Renal pelvis (tissue), 1 donor: ENCODE measurements at regions not wholly inside any gene's neighbourhood (a gene's known extent, or its start where the extent isn't known, plus 50 kb on each side); places are given as distances from the start of the nearest gene placed in this dataset.

ENCODE experiments used
- DNase-seq: peaks from one replicate; pipeline ENCODE4 v3.0.0-alpha.2; 2013

DNA sequence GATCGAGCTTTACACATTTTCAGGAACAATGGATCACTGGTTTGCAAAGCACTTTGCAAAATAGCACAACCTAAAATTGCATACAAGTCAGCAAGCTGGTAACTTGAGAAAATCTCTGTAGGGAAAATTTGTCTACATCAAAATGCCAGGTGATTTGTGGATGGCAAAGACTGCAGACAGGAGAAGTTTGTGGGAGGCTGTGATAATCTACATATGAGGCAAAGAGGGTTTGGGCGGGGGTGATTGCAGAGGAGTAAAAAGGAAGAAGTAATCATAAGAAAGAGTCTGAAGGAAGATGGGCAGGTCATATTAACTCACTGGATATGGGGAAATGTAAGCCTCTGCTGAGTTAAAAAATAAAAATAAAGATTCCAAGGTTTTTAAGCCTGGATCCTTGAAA lies 166.3 kb upstream of the STXBP5 start:
- DNase-seq, result no peak

DNA sequence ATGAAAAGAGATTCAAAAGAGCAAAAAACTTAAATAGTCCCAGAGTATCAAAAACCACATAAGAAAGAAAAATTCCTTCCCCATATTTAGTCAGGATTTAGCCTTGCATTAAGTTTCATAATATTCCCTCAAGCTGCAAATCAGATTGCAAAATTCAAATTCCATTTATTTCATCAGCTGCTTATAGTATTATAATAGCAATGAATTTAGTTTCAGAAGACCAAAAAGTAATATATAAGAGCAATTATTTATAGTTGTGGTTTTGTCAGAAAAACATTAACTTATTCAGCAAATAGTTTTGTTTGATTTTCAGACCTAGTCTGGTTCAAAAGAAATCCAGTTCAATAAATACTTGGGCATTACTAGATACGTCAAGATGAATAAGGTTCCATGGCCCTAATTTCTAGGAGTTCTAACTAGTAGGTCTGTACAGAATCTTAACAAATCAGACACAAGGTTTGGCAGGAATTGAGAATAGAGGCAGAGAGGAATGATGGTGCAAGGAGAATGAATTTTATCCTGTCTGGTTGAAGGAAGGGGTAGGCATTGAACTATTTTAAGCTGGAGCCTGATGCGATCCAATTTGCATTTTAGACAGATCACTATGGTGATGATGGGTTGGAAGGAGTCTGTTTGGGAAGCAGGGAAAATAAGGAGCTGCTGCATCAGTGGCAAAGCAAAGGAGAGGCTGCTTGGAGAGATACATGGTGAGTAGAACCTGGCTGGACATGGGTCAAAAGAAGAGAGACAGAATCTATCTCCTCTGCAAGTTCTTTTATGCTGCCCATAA lies 163.9 kb upstream of the STXBP5 start:
- DNase-seq, result no peak

DNA sequence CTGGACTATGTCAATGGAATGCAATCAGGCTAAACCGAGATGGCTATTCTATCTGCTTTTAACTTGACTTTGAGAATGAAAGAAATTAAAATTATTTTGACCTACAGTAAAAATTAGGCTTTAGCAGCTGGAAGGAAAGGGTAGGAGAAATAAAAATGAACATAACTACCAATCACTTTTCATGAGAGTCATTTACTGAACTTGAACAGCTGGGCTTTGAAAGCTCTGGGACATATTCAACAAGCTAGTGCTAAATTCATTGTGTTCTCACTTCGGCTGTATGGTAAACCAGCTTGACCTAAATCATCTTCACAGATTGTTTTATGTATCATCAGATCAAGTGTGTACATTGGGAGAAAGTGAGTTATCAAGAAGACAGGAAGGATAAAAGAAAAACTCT lies 161.5 kb upstream of the STXBP5 start:
- peak; percentile 7 for DNase-seq

DNA sequence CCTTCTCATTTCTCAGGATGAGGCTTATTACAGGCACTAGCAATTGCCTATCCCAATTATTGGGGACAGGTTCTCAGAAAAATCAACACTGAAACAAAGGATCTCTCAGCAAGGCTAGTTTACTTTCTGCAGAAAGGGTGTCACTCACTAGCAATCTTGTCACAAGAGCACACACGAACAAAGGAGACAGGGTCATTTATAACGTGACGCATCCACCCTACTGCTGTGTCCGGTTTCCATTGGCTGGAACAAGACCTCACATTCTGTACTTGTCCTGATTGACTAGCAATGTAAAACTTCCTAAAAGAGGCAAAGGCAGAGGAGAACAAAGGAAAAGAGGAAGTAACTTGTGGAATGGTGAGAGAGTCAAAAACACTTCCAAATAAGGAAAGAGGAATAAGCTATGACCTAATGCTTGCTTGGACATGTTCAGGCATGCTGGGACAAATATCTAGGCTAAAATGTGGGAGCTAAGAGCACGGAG lies 160.2 kb upstream of the STXBP5 start:
- no peak for DNase-seq

DNA sequence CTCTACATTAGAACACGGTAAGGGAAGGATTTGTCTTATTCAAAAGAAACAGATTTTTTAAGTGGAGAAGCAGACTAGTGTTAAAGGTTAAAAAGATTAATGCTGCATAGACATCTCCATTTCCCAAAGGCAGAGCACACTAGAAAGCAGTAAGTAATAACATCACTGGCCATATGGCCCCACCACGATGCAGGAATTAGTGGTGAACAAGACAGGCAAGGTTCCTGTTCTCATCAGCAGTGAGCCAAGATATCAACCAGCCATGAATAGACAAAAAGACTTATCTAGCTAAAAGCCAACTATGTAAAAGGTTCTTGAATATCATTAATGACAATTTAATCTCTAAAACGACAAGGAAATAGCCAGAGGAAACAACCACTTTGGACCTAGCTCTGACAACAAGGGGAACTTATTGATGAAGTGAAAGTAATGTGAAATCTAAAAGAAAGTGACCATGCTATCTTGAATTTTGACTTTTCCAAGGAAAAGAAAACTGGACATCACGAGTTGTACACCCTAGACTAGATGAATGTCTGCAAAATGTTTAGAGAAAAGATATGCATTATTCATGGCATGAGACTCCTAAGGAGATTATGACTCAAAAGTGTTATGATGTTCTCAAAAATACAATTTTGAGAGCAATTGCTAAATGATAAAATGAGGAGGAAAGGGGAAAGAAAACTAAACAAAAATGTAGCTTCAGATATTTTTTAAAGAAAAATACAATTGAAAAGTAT lies 157.9 kb upstream of the STXBP5 start:
- DNase-seq, result no peak

DNA sequence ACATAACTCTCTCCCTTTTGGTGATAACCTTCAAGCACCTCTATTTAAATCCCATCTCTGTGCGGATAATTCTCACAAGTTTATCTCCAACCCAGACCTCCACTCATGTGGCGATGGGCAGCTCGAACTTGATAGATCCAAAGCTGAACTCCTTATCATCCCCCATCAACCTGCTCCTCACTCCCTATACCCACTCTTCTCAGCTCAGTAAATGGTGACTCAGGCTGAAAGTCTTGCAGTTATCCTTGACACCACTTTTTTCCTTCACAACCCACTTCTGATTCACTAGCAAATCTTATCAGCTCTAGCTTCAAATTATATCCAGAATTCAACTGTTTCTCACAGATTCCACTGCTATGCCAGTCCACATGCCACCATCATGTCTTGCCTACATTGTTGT lies 155.3 kb upstream of the STXBP5 start:
- DNase-seq, result no peak

DNA sequence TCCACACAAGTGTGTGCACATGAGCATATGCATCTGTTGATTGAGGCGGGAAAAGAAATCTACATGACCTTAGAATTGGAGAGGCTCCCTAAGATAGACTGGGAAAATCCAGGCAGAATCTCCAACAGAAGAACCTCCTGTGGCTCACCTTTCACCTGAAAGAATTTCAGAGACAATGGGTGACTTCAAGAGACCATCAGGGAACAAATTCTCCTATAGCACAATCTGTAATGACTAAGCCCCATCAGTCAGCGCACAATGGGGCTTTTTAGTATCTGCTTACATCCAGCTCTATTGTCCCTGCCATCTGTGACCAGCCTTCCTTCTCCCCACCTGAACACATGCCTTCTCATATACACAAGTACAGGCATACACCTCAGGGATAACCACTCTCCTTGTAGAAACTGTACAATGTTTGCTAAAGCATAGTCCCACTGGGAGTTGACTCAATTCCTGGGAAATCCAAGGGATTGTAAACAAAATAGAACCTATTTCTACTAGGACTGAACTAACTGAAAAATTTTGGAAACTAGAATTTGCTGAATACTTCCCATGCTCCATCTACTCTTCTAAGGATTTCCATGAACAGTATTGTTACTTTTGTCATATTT lies 150.8 kb upstream of the STXBP5 start:
- no peak for DNase-seq

DNA sequence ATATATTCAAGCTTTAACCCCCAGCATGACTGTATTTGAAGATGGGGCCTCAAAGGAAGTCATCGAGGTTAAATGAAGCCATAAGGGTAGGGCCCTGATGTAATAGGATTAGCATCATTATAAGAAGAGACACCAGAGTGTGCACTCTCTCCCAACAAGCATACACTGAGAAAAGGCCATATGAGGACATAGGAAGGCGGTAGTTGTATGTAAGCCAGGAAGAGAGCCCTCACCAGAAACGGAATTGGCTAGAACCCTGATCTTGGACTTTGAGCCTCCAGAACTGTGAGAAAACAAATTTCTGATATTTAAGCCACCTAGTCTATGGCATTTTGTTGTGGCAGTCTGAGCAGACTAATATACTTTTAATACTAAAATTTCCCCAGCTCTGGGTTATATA lies 150.1 kb upstream of the STXBP5 start:
- no peak for DNase-seq

DNA sequence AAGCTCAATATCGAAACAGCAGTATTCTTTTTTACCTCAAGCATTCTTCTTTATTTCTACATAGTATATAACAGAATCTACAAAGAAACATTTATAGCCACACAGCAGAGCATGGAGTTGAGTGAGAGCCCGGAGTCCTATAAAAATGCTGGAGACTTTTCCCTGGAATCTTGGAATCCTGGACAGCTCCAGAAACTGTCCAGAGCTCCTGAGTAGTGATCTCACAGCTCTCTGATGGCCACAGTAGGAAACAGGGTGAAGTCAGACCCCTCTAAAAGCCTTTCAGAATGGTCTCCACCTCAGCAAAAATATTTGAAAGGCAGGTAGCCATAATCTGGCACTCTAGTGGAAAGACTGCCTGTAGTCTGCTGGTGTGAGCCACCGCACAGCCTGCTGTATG lies 149.3 kb upstream of the STXBP5 start:
- DNase-seq, result no peak

DNA sequence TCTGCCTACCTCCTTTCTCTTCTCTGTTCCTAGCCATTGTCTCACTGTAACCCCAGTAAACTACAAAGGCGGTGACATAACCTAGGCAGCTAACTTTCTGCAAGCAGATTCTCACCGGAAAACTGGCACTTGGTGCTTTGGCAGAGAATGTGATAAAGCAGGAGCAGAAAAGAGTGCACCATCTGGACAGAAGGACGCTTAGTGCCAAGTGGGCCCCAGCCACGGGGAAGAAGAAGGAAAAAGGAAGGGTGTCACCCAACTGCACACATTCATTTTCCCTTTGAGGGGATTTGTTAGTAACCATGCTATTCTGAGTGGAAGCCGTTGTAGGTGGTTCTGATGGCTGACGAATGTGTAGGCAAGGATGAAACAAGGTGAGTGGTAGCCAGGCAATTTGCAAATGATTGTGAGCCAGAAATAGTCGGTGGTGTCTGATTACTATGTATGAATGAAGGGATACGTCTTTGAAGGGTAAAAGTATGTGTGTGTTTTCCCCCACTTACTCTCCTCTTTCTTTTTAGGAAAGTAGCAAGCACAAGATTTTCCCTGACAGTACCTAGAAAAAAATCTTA lies 148.3 kb upstream of the STXBP5 start:
- DNase-seq, result no peak

DNA sequence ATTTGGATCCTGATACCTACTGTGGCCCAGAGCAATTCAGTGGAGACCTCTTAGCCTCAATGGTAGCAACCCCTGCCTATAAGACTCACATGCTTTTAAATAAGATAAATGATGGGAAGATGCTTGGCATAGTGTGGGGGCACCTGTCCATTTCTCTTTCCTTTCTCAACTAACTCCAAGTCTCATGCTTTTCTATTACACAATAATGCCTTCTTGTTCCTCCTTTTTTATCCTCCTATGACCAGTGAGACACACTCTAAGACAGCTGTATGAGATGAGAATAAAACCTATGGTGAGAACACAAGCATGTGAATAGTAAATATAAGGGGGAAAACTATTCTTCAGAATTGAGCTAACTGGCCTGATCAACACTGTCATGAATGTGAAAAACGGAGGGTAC lies 147.0 kb upstream of the STXBP5 start:
- DNase-seq, result no peak

DNA sequence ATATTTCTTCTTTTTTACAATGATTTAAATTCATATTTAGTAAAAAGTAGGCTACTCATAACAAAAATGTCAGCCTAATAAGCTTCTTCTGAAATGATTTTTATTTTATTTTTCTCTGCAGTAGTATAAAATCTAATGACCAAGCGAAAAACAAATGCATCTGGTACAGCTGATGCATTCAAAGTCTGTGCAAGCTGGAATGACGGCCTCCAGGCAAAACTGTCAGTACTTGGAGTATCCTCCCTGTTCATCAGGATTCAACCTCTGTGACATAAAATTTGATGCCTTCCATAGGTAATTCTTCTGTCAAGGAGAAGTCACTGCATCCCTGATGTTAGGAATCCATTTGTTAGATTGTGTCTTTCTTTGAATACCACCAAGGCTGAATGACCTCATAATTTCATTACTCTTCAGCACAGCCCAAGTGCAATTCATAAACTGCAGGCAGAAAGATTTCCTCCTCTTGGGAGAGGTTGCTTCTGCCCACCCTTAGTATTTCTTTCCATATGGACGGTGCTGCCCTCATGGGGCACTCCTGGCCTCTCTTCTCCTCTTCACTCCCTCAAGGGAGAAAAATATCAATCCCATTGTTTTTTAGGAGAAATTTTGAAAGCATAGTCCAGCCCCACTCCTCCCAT lies 146.4 kb upstream of the STXBP5 start:
- no peak for DNase-seq

DNA sequence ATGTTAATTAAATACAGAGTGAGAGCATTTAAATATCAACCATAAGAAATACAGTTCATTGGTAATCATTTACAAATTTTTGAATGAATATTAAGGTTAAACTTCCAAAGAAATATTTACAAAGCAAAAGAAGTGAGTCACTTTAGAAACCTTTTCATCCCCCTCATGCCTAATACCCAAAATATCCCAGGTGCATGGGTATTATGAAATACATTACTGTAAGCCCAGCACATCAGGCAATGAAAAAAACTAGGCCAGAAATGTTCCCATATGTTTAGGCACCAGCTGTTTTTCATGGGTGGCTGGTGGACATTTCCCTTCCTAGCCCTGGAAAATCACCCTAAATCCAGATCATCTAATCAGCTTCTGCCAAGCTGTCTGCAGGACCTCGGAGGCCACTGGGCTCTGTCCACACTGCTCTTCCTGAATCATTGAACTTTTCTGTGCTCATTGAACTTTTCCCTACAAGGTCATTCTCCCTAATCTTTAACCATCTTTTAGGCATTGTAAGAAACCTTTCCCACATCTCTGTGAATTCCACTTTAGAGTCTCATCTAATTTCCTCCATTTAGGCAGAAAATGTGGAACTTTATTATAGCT lies 145.3 kb upstream of the STXBP5 start:
- DNase-seq, result no peak

DNA sequence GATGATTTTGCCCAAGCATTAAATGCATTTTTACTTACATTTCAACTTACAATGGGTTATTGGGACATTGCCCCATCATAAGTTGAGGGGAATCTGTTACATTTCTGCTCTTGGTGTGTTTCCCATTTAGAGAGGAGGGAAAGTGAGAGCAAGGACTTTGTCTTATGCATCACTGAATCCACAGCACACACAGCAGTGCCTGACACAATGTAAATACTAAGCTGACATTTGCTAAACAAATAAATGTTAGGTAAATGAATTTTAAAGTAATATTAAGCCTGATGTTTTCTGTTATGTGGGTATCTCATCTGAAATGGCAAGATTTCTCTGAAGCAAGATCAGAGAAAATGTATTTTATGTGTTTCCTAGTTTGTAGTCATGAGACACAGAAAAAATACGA lies 143.6 kb upstream of the STXBP5 start:
- DNase-seq, result no peak

DNA sequence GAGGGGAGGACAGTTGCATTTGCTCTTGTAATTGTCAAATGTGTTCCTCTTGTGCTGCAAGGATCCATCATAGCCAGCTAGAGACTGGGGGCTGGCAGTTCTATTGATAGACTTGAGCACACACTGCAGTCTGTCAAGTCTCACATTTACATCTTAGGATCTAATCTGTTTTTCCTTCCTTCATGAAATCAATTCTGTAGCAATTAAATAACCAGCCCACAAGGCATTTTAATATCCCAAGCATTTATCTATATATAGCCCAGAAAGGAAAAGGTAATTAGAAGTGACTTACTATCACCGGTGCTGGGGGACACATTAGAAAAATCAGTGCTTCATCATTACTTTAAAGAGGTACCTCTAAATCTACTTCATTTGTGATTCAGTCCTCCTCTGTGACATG lies 143.0 kb upstream of the STXBP5 start:
- DNase-seq, result no peak

DNA sequence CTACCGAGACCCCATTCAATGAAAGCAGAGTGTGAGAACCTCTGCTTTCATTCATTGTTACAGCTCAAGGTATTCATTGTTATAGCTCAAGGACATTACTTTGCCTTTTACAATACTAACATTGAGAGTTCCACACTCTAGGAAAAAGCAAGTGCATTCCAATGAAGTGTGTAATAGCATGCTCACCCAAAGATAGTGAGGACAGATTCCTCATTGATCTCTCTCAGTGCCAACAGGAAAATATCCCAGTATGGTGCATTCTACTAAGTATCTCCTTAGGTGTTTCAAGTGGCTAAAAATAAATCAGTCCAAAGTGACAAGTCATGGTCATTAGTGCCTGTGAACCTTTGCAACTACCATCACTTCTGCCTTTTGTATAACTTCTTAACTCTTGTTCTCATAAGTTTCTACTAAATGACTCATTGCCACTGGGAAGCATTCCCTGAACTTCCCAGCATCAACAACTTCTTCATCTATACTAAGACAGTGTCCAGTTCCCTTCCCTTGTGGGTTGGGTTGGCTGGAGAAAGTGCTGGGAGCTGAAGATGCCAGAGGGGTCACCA lies 140.7 kb upstream of the STXBP5 start:
- DNase-seq, result no peak

DNA sequence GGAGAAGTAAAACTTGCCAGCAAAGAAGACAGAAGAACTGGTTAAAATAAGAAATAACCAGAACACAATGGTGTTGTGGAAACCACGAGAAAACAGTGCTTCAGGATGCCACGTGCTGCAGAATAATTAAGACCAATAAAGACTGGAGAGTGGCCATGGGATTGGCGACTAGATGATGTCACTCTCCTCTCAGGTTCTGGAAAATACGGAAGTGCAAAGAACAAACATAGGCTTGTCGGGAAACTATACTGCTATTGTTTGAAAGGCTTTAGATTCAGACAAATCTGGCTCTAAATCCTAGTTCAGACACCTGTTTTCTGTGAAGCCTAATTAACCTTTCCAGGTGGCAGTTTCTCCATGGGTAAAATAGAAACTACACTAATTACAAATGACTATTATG lies 138.4 kb upstream of the STXBP5 start:
- DNase-seq, result no peak

DNA sequence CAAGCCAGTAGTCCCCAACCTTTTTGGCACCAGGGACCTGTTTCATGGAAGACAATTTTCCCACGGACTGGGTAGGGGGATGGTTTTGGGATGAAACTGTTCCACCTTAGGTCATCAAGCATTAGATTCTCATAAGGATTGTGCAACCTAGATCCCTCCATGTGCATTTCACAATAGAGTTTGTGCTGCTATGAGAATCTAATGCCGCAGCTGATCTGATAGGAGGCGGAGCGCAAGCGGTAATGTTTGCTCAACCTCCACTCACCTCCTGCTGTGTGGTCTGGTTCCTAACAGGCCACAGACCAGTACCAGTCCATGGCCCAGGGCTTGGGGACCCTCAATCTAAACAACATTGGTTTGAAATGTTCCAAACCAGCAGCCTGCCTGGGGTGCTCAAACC lies 137.0 kb upstream of the STXBP5 start:
- no peak for DNase-seq

DNA sequence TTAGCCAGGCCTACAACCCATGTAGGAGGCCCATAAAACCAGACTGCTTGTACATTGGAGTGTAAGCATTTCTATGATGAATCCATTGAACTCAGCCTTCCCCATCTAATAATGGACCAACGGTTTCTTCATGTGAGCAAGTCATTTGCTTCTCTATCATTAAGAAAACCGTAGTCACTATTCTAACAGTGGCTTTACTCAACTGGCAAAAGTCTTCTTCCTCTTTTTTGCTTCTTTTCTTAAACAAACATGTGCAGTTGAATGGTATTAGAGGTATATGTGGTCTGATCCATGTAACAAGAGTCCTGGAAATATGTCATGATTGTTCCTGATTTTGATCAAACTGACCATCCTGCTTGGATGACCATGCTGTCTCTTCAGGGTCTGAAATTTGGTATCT lies 132.4 kb upstream of the STXBP5 start:
- DNase-seq, result no peak

DNA sequence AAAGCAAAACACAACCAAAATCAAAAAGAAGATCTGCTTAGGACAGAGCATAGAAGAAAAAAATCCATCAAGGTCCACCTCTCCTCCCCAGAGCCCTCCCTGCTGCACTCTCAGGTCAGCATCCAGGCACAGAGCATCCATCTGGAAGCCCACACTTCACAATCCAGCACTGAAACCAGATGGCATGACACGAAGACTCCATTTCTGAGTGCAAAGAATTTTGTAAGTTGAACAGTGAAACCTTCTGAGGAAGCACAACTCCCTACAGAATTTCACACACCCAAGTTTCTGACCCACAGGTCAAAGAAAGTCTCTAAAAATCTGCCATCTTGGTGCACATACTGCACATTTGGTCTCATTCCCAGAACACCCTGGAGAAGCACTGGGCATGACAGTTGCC lies 128.8 kb upstream of the STXBP5 start:
- no peak for DNase-seq

DNA sequence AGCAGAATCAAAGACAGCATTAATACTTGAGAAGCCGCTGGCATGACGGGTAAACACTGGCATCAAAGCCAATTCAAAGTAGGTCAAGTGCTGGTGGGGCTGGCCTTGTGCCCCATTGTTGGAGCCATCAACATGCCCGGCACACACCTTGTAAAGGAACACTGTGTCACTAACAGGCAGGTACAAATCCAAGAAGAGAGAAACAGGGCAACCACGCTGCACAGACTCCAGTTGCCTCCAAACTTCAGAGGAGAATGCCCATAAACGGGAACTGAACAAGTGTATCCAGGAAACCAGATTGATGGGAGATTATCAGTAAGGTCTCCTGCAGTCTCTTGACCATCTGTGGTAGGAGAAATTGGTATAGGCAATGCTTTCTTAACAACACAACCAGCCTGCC lies 127.0 kb upstream of the STXBP5 start:
- no peak for DNase-seq

DNA sequence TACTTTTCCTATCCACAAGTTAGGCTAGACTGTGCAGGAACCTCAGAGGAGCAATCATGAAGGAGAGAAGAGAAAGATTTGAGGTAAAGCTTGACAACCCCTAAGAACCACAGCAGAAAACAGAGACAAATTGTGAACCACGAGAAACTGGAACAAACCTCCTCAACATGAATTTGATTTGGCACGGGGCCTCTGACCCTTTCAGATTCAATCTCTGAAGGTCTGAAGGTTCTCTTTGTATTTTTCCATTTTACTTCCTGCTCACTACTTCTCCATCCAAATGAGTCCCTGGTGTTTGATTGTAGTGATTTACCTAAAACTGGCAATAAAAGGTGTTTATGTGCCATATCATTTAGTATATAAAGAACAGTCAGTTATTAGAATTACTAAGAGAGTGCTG lies 126.1 kb upstream of the STXBP5 start:
- DNase-seq, result no peak
